GM10266 (cell line): ENCODE measurements at regions not wholly inside any gene's neighbourhood (a gene's known extent, or its start where the extent isn't known, plus 50 kb on each side); places are given as distances from the start of the nearest gene placed in this dataset.

Source experiments
- DNase-seq: peaks from one replicate; pipeline ENCODE4 v3.0.0; 2012; ENCODE audit errors: extremely low spot score
- CTCF ChIP-seq: IDR thresholded peaks from 2 replicates; pipeline ENCODE4 v1.5.1; 2012; ENCODE audit warnings: mild to moderate bottlenecking, low read depth; ENCODE audit not compliant: control insufficient read depth, insufficient read depth; ENCODE audit errors: missing control alignments

GRCh38 chr2:216786676-216787075, 73.2 kb downstream of the TNP1 start:
- no peak for TF ChIP-seq CTCF
- DNase-seq, result no peak

- no peak for DNase-seq
- TF ChIP-seq CTCF, result no peak
These were observed 75.4 kb downstream of the TNP1 start for GRCh38 chr2:216784456-216784855.

DNA sequence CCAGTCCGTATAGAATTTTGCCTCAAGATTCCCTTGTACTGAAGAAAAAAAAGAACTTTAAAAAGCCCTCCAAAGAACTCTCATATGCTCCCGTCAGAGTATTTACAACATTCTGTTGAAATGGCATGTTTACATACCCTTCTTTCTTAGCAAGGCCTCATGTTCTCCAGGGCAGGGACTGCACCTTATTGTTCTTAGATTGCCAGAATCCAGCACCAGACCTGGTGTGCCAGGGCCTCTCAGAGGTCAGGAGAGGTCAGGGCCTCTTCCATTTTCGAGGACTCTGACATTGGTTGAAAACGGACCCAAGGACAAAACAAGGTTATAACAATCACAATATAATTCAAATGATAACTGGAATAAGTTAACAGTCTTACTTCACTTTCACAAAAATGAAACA, 78.2 kb downstream of the TNP1 start:
- TF ChIP-seq CTCF, result no peak
- no peak for DNase-seq

DNA sequence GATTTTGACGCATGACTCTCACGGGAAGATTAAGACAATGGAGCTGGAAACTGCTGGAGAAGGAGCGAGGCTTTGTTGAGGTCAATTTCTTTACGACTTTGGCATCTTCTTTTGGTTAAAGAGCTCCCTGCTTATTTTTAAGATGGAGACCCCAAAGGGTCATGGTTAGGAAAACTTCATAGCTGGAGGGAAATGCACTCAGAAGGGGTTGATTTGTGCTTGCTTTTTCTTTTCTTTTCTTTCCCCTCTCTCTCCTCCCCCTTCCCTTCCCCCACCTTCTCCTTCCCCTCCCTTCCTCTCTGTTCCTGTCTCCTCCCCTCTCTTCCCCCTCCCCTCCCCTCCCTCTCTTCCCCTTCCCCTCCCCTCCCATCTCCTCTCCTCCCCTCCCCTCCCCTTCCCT, 79.0 kb downstream of the TNP1 start:
- no peak for DNase-seq
- TF ChIP-seq CTCF, result no peak

DNA sequence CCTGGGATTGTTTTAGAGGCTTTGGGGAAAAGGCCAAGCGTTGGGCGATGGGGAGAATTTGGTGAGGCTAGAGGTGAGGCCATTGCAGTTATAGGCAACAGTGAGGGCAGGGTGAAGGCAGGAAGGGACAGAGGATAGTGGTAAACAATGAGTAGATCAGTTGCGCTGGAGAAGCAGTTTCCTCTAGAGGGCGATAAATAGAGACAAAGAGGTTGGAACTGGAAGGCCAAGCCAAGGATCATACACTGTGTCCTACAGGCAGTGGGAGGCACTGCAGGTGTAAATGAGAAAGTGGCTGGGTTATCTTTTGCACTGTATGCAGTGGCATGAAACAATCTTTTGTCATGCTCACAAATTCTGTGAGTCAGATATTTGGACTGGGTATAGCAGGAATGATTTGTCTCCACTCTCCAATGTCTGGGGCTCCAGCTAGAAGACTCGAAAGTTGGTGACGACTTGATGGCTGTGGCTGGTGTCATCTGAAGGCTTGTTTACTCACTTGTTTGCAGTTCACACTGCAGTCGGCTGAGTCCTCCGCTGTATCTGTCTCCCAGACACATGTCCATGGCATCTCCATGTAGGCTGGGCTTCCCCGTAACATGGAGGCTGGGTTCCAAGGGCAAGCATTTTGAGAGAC, 82.1 kb downstream of the TNP1 start:
- peak; percentile 68 for DNase-seq
- TF ChIP-seq CTCF, result peak; percentile 59

- no peak for DNase-seq
- no peak for TF ChIP-seq CTCF
These were observed 80.9 kb upstream of the IGFBP5 start for GRCh38 chr2:216776066-216776850.

DNA sequence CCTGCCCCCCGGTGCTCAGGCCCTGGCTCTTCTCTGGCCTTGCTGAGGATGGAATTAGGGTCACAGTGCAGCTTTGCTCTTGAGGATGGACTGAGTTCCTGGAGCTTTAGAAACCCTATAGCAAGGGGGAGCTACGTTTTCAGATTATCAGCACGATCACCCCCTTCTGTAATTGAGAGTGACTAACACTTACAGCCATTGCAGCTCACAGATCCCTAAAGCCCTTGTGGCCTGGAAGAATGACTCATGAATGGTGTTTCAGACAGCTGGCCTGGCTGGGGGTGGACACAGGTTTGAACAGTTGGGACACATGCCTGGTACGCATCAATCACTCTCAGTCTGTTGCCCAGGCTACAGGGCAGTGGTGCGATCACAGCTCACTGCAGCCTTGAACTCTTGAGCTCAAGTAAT, 79.7 kb upstream of the IGFBP5 start:
- TF ChIP-seq CTCF, result no peak
- DNase-seq, result no peak
